T-helper 2 cell treated with Interferon-gamma antibody and Interleukin-4, amounts not matched to agents 5 μg/mL and 100 μg/mL, for 36 hours (primary cell): ENCODE measurements at regions not wholly inside any gene's neighbourhood (a gene's known extent, or its start where the extent isn't known, plus 50 kb on each side); places are given as distances from the start of the nearest gene placed in this dataset.
"Not testable (repeated sequence)": the region's sequence is repeated elsewhere in the genome, so short reads cannot be mapped to it uniquely, and the experiment has no call there.

Source experiments
- DNase-seq: peaks from one replicate; pipeline ENCODE4 v3.0.0; 2021; ENCODE audit warnings: low spot score
- H3K27ac Mint-ChIP-seq: one replicate; pipeline ENCODE4 v1.8.0; 2021; ENCODE audit warnings: mild to moderate bottlenecking, mixed read lengths
- H3K27me3 Mint-ChIP-seq: one replicate; pipeline ENCODE4 v1.8.0; 2021; ENCODE audit warnings: low read depth, mixed read lengths
- H3K36me3 Mint-ChIP-seq: one replicate; pipeline ENCODE4 v1.8.0; 2021; ENCODE audit warnings: low read depth, mixed read lengths
- H3K4me1 Mint-ChIP-seq: one replicate; pipeline ENCODE4 v1.8.0; 2021; ENCODE audit warnings: low read depth, mixed read lengths
- H3K4me3 Mint-ChIP-seq: one replicate; pipeline ENCODE4 v1.8.0; 2022; ENCODE audit warnings: mild to moderate bottlenecking, moderate library complexity, mixed read lengths
- H3K9me3 Mint-ChIP-seq: one replicate; pipeline ENCODE4 v1.8.0; 2021; ENCODE audit warnings: mixed read lengths

- Mint-ChIP-seq H3K4me1 (no peaks in the 10 kb centered on the region), H3K27ac (no peak overlapping the region), H3K27me3 (no peaks in the 10 kb centered on the region), H3K4me3 (no peak overlapping the region), H3K36me3 (no peaks in the 10 kb centered on the region), H3K9me3 (no peaks in the 10 kb centered on the region)
- no peak for DNase-seq
These were observed 219.1 kb upstream of the STXBP5 start for GRCh38 chr6:146985111-146985510.

- Mint-ChIP-seq H3K4me1 (no peaks in the 10 kb centered on the region), H3K27ac (no peak overlapping the region), H3K4me3 (no peak overlapping the region), H3K9me3 (no peaks in the 10 kb centered on the region), H3K27me3 (no peaks in the 10 kb centered on the region), H3K36me3 (no peaks in the 10 kb centered on the region)
- DNase-seq: no peak
These were observed 218.3 kb upstream of the STXBP5 start for GRCh38 chr6:146985966-146986365.

DNA sequence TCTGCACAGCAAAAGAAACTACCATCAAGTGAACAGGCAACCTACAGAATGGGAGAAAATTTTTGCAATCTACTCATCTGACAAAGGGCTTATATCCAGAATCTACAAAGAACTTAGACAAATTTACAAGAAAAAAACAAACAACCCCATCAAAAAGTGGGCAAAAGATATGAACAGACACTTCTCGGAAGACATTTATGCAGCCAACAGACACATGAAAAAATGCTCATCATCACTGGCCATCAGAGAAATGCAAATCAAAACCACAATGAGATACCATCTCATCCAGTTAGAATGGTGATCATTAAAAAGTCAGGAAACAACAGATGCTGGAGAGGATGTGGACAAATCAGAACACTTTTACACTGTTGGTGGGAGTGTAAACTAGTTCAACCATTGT, 216.3 kb upstream of the STXBP5 start:
- not testable (repeated sequence) for H3K4me3 Mint-ChIP-seq, DNase-seq, H3K27me3 Mint-ChIP-seq, H3K4me1 Mint-ChIP-seq, H3K36me3 Mint-ChIP-seq, H3K27ac Mint-ChIP-seq, H3K9me3 Mint-ChIP-seq

- Mint-ChIP-seq H3K36me3 (no peaks in the 10 kb centered on the region), H3K4me3 (no peak overlapping the region), H3K27ac (no peak overlapping the region), H3K4me1 (no peaks in the 10 kb centered on the region), H3K9me3 (no peaks in the 10 kb centered on the region), H3K27me3 (no peaks in the 10 kb centered on the region)
- DNase-seq: no peak
These were observed 214.4 kb upstream of the STXBP5 start for GRCh38 chr6:146989860-146990259.

GRCh38 chr6:146990284-146990683, 213.9 kb upstream of the STXBP5 start:
- Mint-ChIP-seq H3K4me1 (no peaks in the 10 kb centered on the region), H3K9me3 (no peaks in the 10 kb centered on the region), H3K36me3 (no peaks in the 10 kb centered on the region), H3K27ac (no peak overlapping the region), H3K4me3 (no peak overlapping the region), H3K27me3 (no peaks in the 10 kb centered on the region)
- DNase-seq: no peak

- H3K27ac Mint-ChIP-seq: no peak overlapping the region
- H3K4me1 Mint-ChIP-seq: no peaks in the 10 kb centered on the region
- DNase-seq: no peak
- no peaks in the 10 kb centered on the region for H3K27me3 Mint-ChIP-seq
- no peaks in the 10 kb centered on the region for H3K9me3 Mint-ChIP-seq
- no peaks in the 10 kb centered on the region for H3K36me3 Mint-ChIP-seq
- no peak overlapping the region for H3K4me3 Mint-ChIP-seq
These were observed 213.1 kb upstream of the STXBP5 start for GRCh38 chr6:146990821-146991798.

DNA sequence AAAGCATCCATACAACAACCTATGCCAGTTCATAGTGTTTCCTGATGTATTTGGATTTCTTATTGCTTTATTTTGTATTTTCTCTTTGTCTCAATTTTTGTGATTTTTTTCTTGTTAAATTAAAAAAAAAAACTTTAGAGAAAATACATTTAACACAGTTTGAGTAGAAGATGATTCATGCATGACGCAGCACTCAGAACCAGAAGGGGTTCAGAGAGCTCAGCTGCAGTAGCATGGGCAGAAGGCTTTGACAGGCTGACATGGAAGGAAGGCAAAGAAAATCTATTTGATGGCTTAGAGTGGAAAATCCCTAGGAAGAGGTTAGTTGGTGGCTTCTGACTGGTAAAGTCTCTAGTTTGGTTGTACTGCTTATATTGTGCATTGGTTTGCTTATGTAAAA, 207.2 kb upstream of the STXBP5 start:
- Mint-ChIP-seq H3K36me3 (no peaks in the 10 kb centered on the region), H3K9me3 (no peaks in the 10 kb centered on the region), H3K27me3 (no peaks in the 10 kb centered on the region), H3K4me1 (peaks cover 3% of the 10 kb centered on the region), H3K4me3 (no peak overlapping the region), H3K27ac (no peak overlapping the region)
- no peak for DNase-seq

DNA sequence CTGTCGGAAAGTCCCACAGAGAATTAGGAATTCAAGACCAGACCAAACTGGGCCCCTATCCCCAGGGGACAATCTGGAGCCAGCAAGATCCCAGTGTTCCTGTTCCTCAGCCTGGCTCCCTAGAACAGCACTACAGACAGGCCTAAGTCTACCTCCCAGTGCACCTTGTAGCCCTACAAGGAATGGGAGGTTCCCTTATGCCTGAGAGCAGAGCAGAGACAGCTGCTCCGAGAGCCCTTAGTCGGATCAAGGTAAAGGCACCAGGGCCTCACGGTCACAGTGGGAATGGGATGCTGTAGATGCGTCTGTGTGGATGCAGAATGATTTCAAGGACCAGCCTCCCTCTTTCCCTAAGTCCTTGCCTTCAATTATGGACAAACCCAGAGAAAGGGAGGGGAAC, 204.5 kb upstream of the STXBP5 start:
- H3K4me1 Mint-ChIP-seq: peaks cover 3% of the 10 kb centered on the region

GRCh38 chr6:147000545-147001488, 203.4 kb upstream of the STXBP5 start:
- Mint-ChIP-seq H3K27ac (no peak overlapping the region), H3K36me3 (no peaks in the 10 kb centered on the region), H3K4me3 (no peak overlapping the region), H3K9me3 (peaks cover 3% of the 10 kb centered on the region), H3K27me3 (no peaks in the 10 kb centered on the region), H3K4me1 (peaks cover 3% of the 10 kb centered on the region)
- DNase-seq: no peak

More for the DNA sequence above, 204.5 kb upstream of the STXBP5 start:
- Mint-ChIP-seq H3K27ac (no peak overlapping the region), H3K4me3 (no peak overlapping the region), H3K27me3 (no peaks in the 10 kb centered on the region), H3K36me3 (no peaks in the 10 kb centered on the region), H3K9me3 (no peaks in the 10 kb centered on the region)
- DNase-seq: no peak

- H3K27me3 Mint-ChIP-seq: no peaks in the 10 kb centered on the region
- no peak overlapping the region for H3K4me3 Mint-ChIP-seq
- peaks cover 3% of the 10 kb centered on the region for H3K4me1 Mint-ChIP-seq
- no peak for DNase-seq
- H3K36me3 Mint-ChIP-seq: no peaks in the 10 kb centered on the region
- no peak overlapping the region for H3K27ac Mint-ChIP-seq
- peaks cover 3% of the 10 kb centered on the region for H3K9me3 Mint-ChIP-seq
These were observed 202.6 kb upstream of the STXBP5 start for GRCh38 chr6:147001621-147002020.

DNA sequence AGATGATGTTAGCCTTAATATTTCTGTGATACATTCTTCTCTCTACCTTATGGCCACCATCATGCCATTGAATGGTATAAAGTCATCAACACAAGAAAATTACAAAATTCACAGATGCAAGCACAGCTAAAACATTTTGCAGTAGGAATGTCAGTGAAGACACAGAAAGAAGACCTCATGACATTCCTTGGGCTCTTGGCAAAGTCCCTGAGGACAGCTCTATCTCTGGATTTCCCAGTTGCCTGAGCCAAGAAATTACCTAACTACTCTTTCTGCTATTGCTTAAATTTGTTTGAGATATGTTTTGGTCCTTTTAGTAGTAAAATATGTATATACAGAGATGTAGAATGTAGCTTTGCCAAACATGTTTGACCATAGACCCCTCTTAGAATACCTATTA, 201.0 kb upstream of the STXBP5 start:
- Mint-ChIP-seq H3K4me3 (no peak overlapping the region), H3K36me3 (no peaks in the 10 kb centered on the region), H3K4me1 (peaks cover 3% of the 10 kb centered on the region), H3K27ac (no peak overlapping the region), H3K9me3 (peaks cover 3% of the 10 kb centered on the region), H3K27me3 (no peaks in the 10 kb centered on the region)
- no peak for DNase-seq

- H3K36me3 Mint-ChIP-seq: peaks cover 2% of the 10 kb centered on the region
- H3K27ac Mint-ChIP-seq: no peak overlapping the region
- no peaks in the 10 kb centered on the region for H3K27me3 Mint-ChIP-seq
- H3K4me1 Mint-ChIP-seq: peaks cover 1% of the 10 kb centered on the region
- peaks cover 13% of the 10 kb centered on the region for H3K9me3 Mint-ChIP-seq
- H3K4me3 Mint-ChIP-seq: no peak overlapping the region
- no peak for DNase-seq
These were observed 198.7 kb upstream of the STXBP5 start for GRCh38 chr6:147005499-147005898.

- DNase-seq: no peak
- Mint-ChIP-seq H3K27ac (no peak overlapping the region), H3K4me3 (no peak overlapping the region), H3K27me3 (no peaks in the 10 kb centered on the region), H3K36me3 (peaks cover 2% of the 10 kb centered on the region), H3K4me1 (no peaks in the 10 kb centered on the region), H3K9me3 (peaks cover 13% of the 10 kb centered on the region)
These were observed 196.8 kb upstream of the STXBP5 start for GRCh38 chr6:147007441-147007840.

DNA sequence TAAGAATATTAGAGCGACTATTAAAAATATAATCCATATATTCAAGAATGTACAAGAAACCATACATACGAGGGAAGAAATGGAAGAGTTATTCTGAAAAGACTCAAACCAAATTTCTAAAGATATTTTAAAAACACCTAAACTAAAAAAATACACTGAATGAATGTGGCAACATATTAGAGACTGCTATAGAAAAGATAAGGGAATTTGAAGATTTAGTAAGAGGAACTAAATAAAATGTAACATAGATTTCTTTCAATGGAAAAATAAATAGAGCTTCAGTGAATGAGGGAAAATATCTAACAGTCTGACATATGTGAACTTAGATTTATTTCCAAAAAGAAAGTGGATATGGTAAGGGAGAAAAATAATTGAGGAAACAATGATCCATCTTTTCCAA, 194.9 kb upstream of the STXBP5 start:
- H3K36me3 Mint-ChIP-seq: peaks cover 2% of the 10 kb centered on the region
- no peaks in the 10 kb centered on the region for H3K4me1 Mint-ChIP-seq
- H3K9me3 Mint-ChIP-seq: peaks cover 13% of the 10 kb centered on the region
- H3K4me3 Mint-ChIP-seq: no peak overlapping the region
- H3K27ac Mint-ChIP-seq: no peak overlapping the region
- H3K27me3 Mint-ChIP-seq: no peaks in the 10 kb centered on the region
- DNase-seq: no peak
